Neutrophil (primary cell): ENCODE measurements at regions not wholly inside any gene's neighbourhood (a gene's known extent, or its start where the extent isn't known, plus 50 kb on each side); places are given as distances from the start of the nearest gene placed in this dataset.

Experiments used
- H3K27ac ChIP-seq: fragments of 200-600 bp; sonication (generic); 2 replicates; pipeline ENCODE4 v1.5.1; 2016; ENCODE audit warnings: mild to moderate bottlenecking, moderate library complexity
- H3K27me3 ChIP-seq: fragments of 200-600 bp; sonication (generic); 2 replicates; pipeline ENCODE4 v1.6.0; 2016; ENCODE audit warnings: mild to moderate bottlenecking
- H3K36me3 ChIP-seq: fragments of 200-600 bp; sonication (generic); 2 replicates; pipeline ENCODE4 v1.5.1; 2017
- H3K4me1 ChIP-seq, 2 experiments: fragments of 200-600 bp in 1 of 2; sonication (generic) in 1 of 2; 1 replicate in 1 of 2; 2 replicates in 1 of 2; pipeline versions ENCODE4 v1.5.1 to v1.6.1; 2013 to 2016; ENCODE audit warnings: low read depth in 1 of 2, low read length in 1 of 2, mild to moderate bottlenecking in 1 of 2, moderate library complexity in 1 of 2; ENCODE audit not compliant: control insufficient read depth in 1 of 2, insufficient read depth in 1 of 2
- H3K4me3 ChIP-seq, 2 experiments: fragments of 200-600 bp in 1 of 2; sonication (generic) in 1 of 2; 1 replicate in 1 of 2; 2 replicates in 1 of 2; pipeline ENCODE4 v1.5.1; 2013 to 2016; ENCODE audit warnings: low read depth in 1 of 2, low read length in 1 of 2, mild to moderate bottlenecking in 1 of 2, moderate library complexity in 1 of 2
- H3K9me3 ChIP-seq: fragments of 200-600 bp; sonication (generic); 2 replicates; pipeline ENCODE4 v1.5.1; 2016
- TF ChIP-seq, protein P1 (sequence below): fragments of 200-600 bp; sonication (generic); IDR thresholded peaks from 2 replicates; pipeline ENCODE4 v1.5.1; 2016; ENCODE audit warnings: antibody characterized with exemption

DNA sequence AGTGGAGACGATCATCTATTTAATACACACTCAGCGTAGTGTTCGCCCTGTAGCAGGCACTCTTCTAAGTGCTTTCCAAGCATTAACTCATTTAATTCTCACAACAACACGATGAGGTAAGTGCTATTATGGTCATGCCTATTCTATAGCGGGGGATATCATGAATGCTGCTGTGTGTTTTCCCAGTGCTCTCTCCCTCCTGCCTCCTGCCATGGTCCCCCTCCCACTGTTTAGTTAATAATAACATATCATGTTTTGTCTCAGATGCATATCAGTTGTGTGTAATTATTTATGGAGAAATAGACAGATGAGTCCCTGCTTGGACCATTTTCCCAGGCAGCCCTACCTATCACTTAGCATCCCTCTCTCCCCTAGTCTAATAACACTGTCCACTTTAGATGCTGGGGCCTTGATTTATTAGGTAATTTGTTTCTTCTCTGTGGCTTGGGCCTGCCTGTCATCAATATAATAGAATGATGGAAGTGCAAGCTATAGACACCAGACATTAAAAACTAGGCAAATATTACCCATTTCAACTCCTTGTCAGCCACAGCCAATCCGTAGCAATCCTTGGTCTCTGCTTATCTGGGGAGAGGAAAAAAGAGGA, 122.9 kb upstream of the TLE3 start:
- H3K36me3 ChIP-seq = no peaks in the 10 kb centered on the region
- H3K27ac ChIP-seq = no peak overlapping the region
- H3K27me3 ChIP-seq = no peaks in the 10 kb centered on the region
- H3K4me1 ChIP-seq = no peaks in the 10 kb centered on the region
- no peaks in the 10 kb centered on the region for H3K9me3 ChIP-seq
- TF ChIP-seq, protein P1, sequence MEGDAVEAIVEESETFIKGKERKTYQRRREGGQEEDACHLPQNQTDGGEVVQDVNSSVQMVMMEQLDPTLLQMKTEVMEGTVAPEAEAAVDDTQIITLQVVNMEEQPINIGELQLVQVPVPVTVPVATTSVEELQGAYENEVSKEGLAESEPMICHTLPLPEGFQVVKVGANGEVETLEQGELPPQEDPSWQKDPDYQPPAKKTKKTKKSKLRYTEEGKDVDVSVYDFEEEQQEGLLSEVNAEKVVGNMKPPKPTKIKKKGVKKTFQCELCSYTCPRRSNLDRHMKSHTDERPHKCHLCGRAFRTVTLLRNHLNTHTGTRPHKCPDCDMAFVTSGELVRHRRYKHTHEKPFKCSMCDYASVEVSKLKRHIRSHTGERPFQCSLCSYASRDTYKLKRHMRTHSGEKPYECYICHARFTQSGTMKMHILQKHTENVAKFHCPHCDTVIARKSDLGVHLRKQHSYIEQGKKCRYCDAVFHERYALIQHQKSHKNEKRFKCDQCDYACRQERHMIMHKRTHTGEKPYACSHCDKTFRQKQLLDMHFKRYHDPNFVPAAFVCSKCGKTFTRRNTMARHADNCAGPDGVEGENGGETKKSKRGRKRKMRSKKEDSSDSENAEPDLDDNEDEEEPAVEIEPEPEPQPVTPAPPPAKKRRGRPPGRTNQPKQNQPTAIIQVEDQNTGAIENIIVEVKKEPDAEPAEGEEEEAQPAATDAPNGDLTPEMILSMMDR = no peak
- no peak overlapping the region for H3K4me3 ChIP-seq

DNA sequence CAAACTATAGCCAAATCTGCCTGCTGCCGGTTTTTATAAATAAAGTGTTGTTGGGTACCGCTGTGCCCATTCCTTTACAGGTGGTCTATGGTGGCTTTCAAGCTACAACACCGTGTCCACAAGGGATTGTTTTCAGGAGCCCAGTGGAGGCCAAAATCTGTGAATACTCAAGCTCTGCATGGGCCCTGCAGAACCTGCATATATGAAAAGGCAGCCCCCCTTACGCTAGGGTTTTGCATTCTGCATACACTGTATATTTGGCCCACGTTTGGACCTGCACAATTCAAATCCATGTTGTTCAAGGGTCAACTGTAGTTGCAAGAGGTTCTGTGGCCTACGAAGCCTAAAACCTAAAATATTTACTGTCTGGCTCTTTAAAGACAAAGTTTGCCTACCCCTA, 122.2 kb upstream of the TLE3 start:
- Histone ChIP-seq H3K36me3 (no peaks in the 10 kb centered on the region), H3K27me3 (no peaks in the 10 kb centered on the region), H3K27ac (no peak overlapping the region), H3K4me3 (no peak overlapping the region), H3K9me3 (no peaks in the 10 kb centered on the region), H3K4me1 (no peaks in the 10 kb centered on the region)
- TF ChIP-seq, protein P1 = no peak

DNA sequence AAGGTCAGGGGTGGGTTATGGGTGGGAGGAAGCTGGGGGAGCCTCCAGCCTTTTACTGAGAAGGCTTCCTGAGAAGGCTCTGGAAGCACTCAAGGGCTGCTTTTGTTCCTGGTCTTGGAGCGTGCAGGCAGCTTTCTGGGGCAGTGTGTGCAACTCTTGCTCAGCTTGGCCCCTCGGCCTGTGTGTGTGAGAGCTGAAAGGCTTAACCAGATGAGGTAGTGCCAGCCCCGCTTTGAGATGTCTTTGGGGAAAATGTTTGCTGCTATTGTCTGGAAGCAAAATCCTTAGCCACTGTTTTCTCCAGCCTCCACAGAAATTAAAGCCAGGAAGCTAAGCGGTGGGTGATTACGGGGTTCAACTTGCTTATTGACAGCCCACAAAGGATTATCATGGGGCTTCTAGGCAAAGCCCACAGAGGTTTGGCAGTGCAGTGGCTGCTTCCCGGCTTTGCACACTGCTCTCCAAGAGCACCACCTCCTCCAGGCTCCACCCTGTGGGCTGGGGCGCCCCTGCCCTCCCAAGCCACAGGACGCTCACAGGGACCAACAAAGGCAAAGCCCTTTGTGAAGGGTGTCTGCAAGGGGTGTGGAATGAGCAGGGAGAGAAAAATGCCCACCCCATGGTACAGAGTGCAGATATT, 121.7 kb upstream of the TLE3 start:
- no peaks in the 10 kb centered on the region for H3K36me3 ChIP-seq
- H3K27ac ChIP-seq = no peak overlapping the region
- H3K27me3 ChIP-seq = no peaks in the 10 kb centered on the region
- no peaks in the 10 kb centered on the region for H3K4me1 ChIP-seq
- no peak overlapping the region for H3K4me3 ChIP-seq
- no peaks in the 10 kb centered on the region for H3K9me3 ChIP-seq
- TF ChIP-seq, protein P1 = no peak

DNA sequence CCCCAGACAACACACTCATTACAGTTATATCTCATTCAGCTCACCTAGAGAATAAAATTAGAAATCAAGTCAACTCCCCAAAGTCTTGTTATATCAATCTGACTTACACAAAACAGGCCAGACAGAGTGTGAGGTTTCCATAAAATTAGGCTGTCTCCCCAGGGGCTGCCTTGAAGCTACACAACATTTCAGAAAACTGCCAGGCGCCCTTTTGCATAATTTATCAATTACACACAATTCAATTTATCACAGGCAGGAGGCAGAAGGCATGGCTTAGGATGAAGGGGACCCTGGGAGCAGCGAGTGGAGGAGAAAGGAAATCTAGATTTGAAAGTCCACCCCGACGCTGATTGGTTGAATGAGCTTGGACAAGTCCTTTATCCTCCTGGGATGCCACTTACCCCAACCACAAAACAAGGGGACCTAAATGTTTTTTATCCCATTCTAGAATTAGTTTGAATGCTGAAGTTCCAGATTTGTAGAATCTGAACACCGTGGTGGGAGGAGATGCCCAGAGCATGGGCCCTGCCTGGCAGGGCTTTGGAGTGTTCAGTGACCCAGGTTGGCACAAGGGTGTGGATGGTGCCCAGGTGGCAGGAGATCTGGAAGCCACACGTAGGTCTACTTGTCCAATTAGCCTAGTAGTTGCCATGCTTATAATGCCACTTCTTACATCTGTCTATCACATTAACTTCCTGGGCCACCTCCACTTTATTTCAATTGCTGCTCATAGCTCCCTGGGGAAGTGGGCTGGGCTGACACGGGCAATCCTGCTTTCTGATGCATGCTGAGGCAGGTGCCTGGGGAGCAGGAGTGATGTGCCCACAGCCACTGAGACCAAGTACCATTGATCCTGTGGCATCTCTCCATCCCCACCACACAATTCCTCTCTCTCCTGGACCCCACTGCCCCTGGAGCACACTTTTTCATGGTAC, 119.8 kb upstream of the TLE3 start:
- Histone ChIP-seq H3K27ac (no peak overlapping the region), H3K9me3 (no peaks in the 10 kb centered on the region), H3K27me3 (no peaks in the 10 kb centered on the region), H3K4me3 (no peak overlapping the region), H3K4me1 (no peaks in the 10 kb centered on the region), H3K36me3 (no peaks in the 10 kb centered on the region)
- TF ChIP-seq, protein P1 = no peak

DNA sequence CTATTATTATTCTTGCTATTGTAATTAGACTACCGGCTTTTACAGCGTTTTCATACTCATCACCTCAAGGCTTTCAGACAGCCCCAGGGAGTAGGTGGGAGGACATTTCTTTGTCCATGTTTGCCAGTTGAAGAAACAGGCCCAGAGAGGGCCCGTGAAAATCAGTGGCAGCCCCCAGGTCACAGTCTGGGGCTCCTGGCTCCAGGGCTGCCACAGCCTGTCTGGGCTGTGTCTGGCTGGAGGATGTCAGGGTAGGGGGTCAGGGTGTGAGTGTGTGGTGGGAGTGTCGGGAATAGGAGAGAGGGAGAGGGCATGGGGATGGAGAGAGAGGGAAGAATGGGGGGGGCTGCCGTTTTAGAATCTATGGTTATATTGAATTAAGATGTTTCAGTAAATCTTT, 118.2 kb upstream of the TLE3 start:
- Histone ChIP-seq H3K4me3 (no peak overlapping the region), H3K9me3 (no peaks in the 10 kb centered on the region), H3K27me3 (no peaks in the 10 kb centered on the region), H3K36me3 (no peaks in the 10 kb centered on the region), H3K4me1 (no peaks in the 10 kb centered on the region), H3K27ac (no peak overlapping the region)
- TF ChIP-seq, protein P1 = no peak
